BE2C (cell line): ENCODE measurements at regions not wholly inside any gene's neighbourhood (a gene's known extent, or its start where the extent isn't known, plus 50 kb on each side); places are given as distances from the start of the nearest gene placed in this dataset.

Source experiments
- DNase-seq: peaks from one replicate; pipeline ENCODE4 v3.0.0-alpha.2; 2020
- H3K27me3 ChIP-seq: fragments of 250-450 bp; sonication (Bioruptor Pico); 2 replicates; pipeline ENCODE4 v1.5.1; 2020; ENCODE audit warnings: mild to moderate bottlenecking
- H3K36me3 ChIP-seq: fragments of 250-450 bp; sonication (Bioruptor Pico); 2 replicates; pipeline ENCODE4 v1.5.1; 2020; ENCODE audit warnings: mild to moderate bottlenecking
- H3K4me1 ChIP-seq: fragments of 250-450 bp; sonication (Bioruptor Pico); 2 replicates; pipeline ENCODE4 v1.5.1; 2020
- H3K4me3 ChIP-seq: 2 replicates; pipeline ENCODE4 v1.5.1; 2011; ENCODE audit warnings: low read depth, low read length
- H3K9me3 ChIP-seq: fragments of 250-450 bp; sonication (Bioruptor Pico); 2 replicates; pipeline ENCODE4 v1.5.1; 2020
- CTCF ChIP-seq: IDR thresholded peaks from 2 replicates; pipeline ENCODE4 v1.5.1; 2012; ENCODE audit warnings: mild to moderate bottlenecking, low read depth, low read length

- Histone ChIP-seq H3K27me3 (peaks cover 10% of the 10 kb centered on the region), H3K9me3 (no peaks in the 10 kb centered on the region), H3K4me3 (no peak overlapping the region), H3K36me3 (no peaks in the 10 kb centered on the region), H3K4me1 (no peaks in the 10 kb centered on the region)
- TF ChIP-seq CTCF: no peak
- no peak for DNase-seq
Measured at GRCh38 chr20:9911519-9911918, 72.6 kb upstream of the PAK5 start.

- Histone ChIP-seq H3K27me3 (peaks cover 10% of the 10 kb centered on the region), H3K36me3 (no peaks in the 10 kb centered on the region), H3K9me3 (no peaks in the 10 kb centered on the region), H3K4me3 (no peak overlapping the region), H3K4me1 (no peaks in the 10 kb centered on the region)
- no peak for TF ChIP-seq CTCF
- no peak for DNase-seq
Measured at GRCh38 chr20:9909167-9909566, 70.3 kb upstream of the PAK5 start.

GRCh38 chr20:9903048-9903655 lies 64.3 kb upstream of the PAK5 start:
- Histone ChIP-seq H3K4me1 (no peaks in the 10 kb centered on the region), H3K36me3 (no peaks in the 10 kb centered on the region), H3K4me3 (no peak overlapping the region), H3K9me3 (no peaks in the 10 kb centered on the region), H3K27me3 (peaks cover 25% of the 10 kb centered on the region)
- peak; percentile 40 for DNase-seq
- TF ChIP-seq CTCF: peak; percentile 85

GRCh38 chr20:9889270-9889981 lies 50.5 kb upstream of the PAK5 start:
- Histone ChIP-seq H3K27me3 (0 out of 2 replicates have a peak, but pooled peaks cover 4% of the 10 kb centered on the region), H3K9me3 (no peaks in the 10 kb centered on the region), H3K36me3 (no peaks in the 10 kb centered on the region), H3K4me3 (peak overlapping the region; percentile 52), H3K4me1 (no peaks in the 10 kb centered on the region)
- DNase-seq: no peak
- no peak for TF ChIP-seq CTCF
